GM18873 (cell line): ENCODE measurements at regions not wholly inside any gene's neighbourhood (a gene's known extent, or its start where the extent isn't known, plus 50 kb on each side); places are given as distances from the start of the nearest gene placed in this dataset.
"Not testable (repeated sequence)": the region's sequence is repeated elsewhere in the genome, so short reads cannot be mapped to it uniquely, and the experiment has no call there.

ENCODE experiments used
- ATAC-seq: cut with Tn5 transposase; IDR thresholded peaks from one replicate; pipeline ENCODE4 v1.9.1; 2021; ENCODE audit warnings: mild to moderate bottlenecking, moderate library complexity, moderate number of reproducible peaks; ENCODE audit not compliant: unreplicated experiment, low FRiP score

- no peak for ATAC-seq
These were observed 320.3 kb downstream of the FAM72C start for GRCh38 chr1:143651350-143651992.

- not testable (repeated sequence) for ATAC-seq
These were observed 327.8 kb downstream of the FAM72C start for GRCh38 chr1:143644035-143644434.

- no peak for ATAC-seq
These were observed 328.5 kb downstream of the FAM72C start for GRCh38 chr1:143643148-143643885.

- ATAC-seq = no peak
These were observed 345.9 kb downstream of the FAM72C start for GRCh38 chr1:143625886-143626285.

- no peak for ATAC-seq
These were observed 351.9 kb downstream of the FAM72C start for GRCh38 chr1:143619851-143620250.

GRCh38 chr1:143611159-143611558, 360.6 kb downstream of the FAM72C start:
- no peak for ATAC-seq

GRCh38 chr1:143610196-143610595, 361.6 kb downstream of the FAM72C start:
- ATAC-seq = no peak

GRCh38 chr1:143604887-143605286, 366.9 kb downstream of the FAM72C start:
- no peak for ATAC-seq

GRCh38 chr1:143584508-143584907, 387.3 kb downstream of the FAM72C start:
- no peak for ATAC-seq

- no peak for ATAC-seq
These were observed 396.8 kb downstream of the FAM72C start for GRCh38 chr1:143574891-143575520.

- ATAC-seq = not testable (repeated sequence)
These were observed 399.1 kb downstream of the FAM72C start for GRCh38 chr1:143572661-143573060.

- not testable (repeated sequence) for ATAC-seq
These were observed 408.0 kb downstream of the FAM72C start for GRCh38 chr1:143563761-143564160.

GRCh38 chr1:143553627-143554026, 418.2 kb downstream of the FAM72C start:
- no peak for ATAC-seq

GRCh38 chr1:143504703-143505102, 467.1 kb downstream of the FAM72C start:
- ATAC-seq = not testable (repeated sequence)

GRCh38 chr1:143504080-143504479, 467.7 kb downstream of the FAM72C start:
- not testable (repeated sequence) for ATAC-seq

- ATAC-seq = not testable (repeated sequence)
These were observed 468.7 kb downstream of the FAM72C start for GRCh38 chr1:143503048-143503447.

- ATAC-seq = not testable (repeated sequence)
These were observed 469.7 kb downstream of the FAM72C start for GRCh38 chr1:143502038-143502437.

GRCh38 chr1:143498059-143498749, 473.6 kb downstream of the FAM72C start:
- ATAC-seq = not testable (repeated sequence)

- no peak for ATAC-seq
These were observed 474.4 kb downstream of the FAM72C start for GRCh38 chr1:143497374-143497747.

- not testable (repeated sequence) for ATAC-seq
These were observed 475.0 kb downstream of the FAM72C start for GRCh38 chr1:143496526-143497373.
